GM21381 (cell line): ENCODE measurements at regions not wholly inside any gene's neighbourhood (a gene's known extent, or its start where the extent isn't known, plus 50 kb on each side); places are given as distances from the start of the nearest gene placed in this dataset.
"Not testable (repeated sequence)": the region's sequence is repeated elsewhere in the genome, so short reads cannot be mapped to it uniquely, and the experiment has no call there.

Source experiments
- ATAC-seq: cut with Tn5 transposase; IDR thresholded peaks from one replicate; pipeline ENCODE4 v1.9.1; 2021; ENCODE audit warnings: mild to moderate bottlenecking, moderate library complexity; ENCODE audit not compliant: unreplicated experiment

DNA sequence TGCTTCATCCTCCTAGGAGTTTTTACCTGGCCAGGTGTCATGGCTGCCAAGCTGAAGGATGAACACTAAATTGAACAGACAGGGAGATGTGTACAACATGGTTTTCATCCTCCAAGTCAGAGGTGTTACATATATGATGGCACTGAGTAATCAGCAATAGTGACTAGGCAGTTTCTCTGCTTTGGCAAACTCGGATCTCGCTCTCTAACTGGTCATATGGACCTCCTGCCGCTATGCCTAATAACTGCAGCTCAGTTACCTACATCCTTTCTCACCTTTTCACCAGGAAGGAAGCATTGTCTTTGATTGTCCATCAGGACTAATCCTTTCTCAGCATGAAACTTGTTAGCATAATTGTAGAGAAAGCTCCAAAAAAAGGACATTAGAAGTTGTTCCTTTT, 175.9 kb upstream of the PLSCR5 start:
- no peak for ATAC-seq

DNA sequence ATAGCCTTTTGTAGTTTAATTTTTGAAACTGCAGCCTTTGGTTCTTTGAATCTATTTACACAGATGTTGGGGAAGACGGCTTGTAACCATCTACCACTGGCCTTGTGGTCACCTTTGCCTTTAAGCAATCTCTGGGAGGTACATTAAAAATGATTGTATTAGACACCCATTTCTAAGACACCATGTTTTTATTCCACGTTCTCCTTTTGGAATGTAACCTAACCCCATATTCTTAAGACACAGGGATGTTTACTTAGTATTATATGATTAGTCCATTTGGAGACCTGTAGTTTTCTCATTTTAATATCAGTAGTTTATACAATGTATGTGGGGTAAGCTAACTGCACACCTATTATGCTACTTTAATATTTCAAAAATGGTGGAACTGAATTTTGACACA, 175.1 kb upstream of the PLSCR5 start:
- ATAC-seq = no peak

DNA sequence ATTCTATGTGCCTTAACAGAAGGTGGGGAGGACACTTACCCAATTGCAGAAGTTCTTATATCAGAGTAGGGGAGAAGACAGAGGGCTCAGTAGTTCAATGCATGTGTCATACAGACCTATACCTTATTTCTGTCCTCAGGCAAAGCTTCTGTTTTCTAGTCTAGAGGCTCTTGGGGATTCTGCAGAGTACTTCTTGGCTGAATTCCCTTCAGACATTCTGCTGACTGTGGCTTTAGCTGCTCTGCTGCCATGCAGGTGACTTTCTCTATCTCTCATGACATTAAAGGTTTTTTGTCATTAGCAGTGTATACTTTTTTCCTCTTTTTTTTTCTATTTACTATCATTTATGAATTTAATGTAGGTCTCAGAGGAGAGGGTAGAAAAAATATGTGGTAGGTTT, 172.8 kb upstream of the PLSCR5 start:
- no peak for ATAC-seq

DNA sequence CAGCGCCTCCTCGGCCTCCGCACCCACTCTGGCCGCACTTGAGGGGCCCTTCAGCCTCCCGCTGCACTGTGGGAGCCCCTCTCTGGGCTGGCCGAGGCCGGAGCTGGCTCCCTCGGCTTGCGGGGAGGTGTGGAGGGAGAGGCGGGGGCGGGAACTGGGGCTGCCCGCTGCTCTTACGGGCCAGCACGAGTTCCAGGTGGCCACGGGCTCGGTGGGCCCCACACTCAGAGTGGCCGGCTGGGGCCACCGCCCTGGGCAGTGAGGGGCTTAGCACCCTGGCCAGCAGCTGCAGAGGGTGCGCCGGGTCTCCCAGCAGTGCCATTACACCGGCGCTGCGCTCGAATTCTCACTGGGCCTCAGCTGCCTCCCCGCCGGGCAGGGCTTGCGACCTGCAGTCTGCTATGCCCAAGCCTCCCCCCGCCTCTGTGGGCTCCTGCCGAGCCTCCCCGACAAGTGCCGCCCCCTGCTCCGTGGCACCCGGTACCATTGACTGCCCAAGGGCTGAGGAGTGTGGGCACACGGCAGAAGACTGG, 167.1 kb upstream of the PLSCR5 start:
- ATAC-seq = no peak

- ATAC-seq = no peak
Measured at GRCh38 chr3:146770881-146771280, 165.7 kb upstream of the PLSCR5 start.

DNA sequence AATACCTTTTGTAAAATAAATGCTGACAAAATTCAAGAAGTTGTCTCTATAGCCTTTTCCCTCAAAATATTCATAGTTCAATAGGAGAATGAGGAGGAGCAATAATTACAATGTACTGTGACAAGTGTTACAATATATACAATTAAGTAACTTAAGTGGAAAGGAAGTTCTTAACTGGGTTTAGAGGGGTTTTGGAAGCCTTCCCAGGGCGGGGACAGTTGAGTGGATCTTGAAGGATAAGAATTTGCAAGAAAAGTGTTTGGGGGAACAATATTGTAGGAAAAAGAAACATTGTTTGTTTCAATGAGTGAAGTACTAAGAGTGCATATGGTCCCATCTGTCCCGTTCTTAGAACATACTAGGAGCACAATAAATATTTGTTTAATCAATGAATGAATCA, 165.2 kb upstream of the PLSCR5 start:
- no peak for ATAC-seq

- no peak for ATAC-seq
Measured at GRCh38 chr3:146757759-146758158, 152.6 kb upstream of the PLSCR5 start.

GRCh38 chr3:146750196-146750595, 145.1 kb upstream of the PLSCR5 start:
- ATAC-seq = no peak

GRCh38 chr3:146747928-146748327, 142.8 kb upstream of the PLSCR5 start:
- ATAC-seq = no peak

- ATAC-seq = no peak
Measured at GRCh38 chr3:146747051-146747450, 141.9 kb upstream of the PLSCR5 start.

GRCh38 chr3:146746190-146746589, 141.0 kb upstream of the PLSCR5 start:
- ATAC-seq = no peak

GRCh38 chr3:146739203-146739671, 134.1 kb upstream of the PLSCR5 start:
- no peak for ATAC-seq

- ATAC-seq = no peak
Measured at GRCh38 chr3:146732325-146732724, 127.2 kb upstream of the PLSCR5 start.

DNA sequence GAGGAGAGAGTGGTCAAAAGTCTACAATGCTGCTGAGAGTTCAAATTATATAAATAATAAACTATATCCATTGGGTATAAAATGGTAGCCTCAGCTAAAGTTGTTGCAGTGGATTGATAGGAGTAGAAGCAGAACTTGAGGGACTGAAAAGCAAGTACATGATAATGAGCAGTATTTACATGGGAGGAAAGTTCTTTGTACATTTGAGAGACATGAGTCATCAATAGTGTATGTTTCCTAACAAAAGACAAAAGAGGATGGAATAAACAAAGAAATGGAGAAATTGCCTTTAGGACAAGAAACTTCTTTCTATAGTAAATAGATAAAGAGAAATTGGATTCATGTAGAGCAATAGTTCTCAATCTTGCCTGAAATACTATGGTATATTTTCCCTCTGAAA, 110.0 kb upstream of the PLSCR5 start:
- no peak for ATAC-seq

GRCh38 chr3:146712806-146713205, 107.7 kb upstream of the PLSCR5 start:
- no peak for ATAC-seq

- ATAC-seq = no peak
Measured at GRCh38 chr3:146709969-146710368, 104.8 kb upstream of the PLSCR5 start.

GRCh38 chr3:146705225-146705624, 100.1 kb upstream of the PLSCR5 start:
- peak; percentile 61 for ATAC-seq

DNA sequence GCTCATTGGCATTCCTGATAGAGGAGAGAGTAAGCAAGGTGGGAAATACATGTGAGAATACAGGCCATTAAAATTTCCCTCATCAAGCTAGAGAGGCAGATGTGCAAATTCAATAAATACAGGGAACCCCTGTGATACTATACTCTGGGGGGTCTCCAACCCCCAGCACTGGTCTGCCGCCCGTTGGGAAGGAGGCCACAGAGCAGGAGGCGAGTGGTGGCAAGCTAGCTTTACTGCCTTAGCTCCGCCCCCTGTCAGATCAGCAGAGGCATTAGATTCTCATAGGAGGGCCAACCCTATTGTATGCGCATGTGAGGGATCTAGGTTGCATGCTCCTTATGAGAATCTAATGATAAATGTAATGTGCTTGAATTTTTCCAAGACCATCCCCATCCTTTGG, 97.1 kb upstream of the PLSCR5 start:
- no peak for ATAC-seq

DNA sequence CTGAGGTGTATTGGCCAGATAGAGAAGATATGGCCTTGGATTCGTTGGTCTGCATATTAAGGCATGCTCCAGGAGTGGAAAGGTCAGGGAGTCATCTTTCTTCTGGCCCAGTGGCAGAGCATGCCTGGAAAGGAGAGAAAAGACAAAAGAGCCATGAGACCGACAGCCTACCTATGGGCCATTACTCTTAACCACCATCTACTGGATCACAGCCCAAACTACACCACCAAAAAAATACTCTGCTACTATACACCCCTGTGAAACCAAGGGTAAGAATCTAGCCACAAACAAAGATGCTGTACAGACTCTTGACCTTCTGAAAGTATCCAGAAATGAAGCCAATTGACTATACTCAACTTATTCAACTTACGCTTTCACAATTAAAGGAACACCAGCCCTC, 96.1 kb upstream of the PLSCR5 start:
- no peak for ATAC-seq

DNA sequence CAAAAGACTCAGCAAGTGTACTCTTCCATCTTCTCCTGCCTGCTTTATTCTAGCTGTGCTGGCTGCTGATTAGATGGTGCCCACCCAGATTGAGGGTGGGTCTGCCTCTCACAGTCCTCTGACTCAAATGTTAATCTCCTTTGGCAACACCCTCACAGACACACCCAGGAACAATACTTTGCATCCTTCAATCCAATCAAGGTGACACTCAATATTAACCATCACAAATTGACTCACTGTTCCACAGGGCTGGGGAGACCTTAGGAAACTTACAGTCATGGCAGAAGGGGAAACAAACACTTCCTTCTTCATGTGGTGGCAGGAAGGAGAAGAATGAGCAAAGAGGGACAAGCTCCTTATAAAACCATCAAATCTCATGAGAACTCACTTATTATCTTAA, 94.9 kb upstream of the PLSCR5 start:
- not testable (repeated sequence) for ATAC-seq

GRCh38 chr3:146692254-146692653, 87.1 kb upstream of the PLSCR5 start:
- ATAC-seq = no peak

DNA sequence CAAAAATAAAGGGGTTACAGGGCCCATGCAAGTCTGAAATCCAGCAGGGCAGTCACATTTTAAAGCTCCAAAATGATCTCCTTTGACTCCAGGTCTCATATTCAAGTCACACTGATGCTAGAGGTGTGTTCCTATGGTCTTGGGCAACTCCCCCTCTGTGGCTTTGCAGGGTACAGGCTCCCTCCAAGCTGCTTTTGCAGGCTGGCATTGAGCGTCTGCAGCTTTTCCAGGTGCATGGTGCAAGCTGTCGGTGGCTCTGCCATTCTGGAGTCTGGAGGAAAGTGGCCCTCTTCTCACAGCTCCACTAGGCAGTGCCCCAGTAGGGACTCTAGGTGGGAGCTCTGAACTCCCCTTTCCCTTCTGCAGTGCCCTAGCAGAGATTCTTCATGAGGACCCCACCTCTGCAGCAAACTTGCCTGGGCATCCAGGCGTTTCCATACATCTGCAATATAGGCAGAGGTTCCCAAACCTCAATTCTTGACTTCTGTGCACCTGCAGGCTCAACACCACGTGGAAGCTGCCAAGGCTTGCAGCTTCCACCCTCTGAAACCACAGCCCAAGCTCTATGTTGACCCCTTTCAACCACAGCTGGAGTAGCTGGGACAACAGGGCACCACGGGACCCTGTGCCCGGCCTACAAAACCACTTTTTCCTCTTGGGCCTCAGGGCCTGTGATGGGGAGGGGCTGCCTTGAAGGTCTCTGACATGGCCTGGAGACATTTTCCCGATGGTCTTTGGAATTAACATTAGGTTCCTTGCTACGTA, 80.1 kb upstream of the PLSCR5 start:
- no peak for ATAC-seq

DNA sequence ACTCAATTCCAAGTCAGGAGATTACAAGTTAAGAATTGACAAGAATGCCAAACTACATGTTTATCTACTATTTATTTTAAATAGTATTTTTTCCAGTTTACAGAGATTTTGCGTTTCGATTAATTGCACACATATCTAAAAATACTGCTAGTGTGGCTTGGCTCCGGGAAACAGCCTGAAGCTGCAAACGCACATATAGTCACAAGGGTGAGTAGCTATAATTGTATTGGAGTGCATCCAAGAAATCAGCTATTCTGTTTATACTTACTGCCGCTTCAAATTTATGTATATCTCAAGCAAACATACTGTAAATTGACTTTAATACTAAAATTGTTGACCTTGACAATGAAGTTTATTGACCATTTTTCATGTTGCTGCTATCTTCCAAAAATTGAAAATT, 77.0 kb upstream of the PLSCR5 start:
- no peak for ATAC-seq
